ENCODE measurements at regions not wholly inside any gene's neighbourhood (a gene's known extent, or its start where the extent isn't known, plus 50 kb on each side); places are given as distances from the start of the nearest gene placed in this dataset.

DNA sequence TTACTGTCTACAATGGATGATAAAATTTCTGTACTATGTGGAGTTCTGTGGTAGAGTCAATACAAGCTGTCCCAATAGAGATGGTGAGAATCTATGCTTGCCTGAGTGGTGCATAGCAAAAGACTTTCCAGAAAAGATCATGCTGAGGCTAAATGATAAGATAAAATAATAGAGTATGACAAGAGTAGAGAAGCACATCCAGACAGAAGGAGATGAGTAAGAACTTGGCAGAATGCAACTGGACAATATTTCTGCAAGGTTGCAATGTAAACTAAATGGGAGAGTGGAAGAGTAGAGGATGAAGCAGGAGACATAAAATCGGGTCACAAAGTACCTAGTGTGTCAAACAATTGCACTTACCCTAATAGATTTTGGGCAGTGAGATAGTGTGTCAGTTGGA lies 347.6 kb downstream of the MDFIC start:
- no peak for ATAC-seq (ENCODE audit: insufficient number of reproducible peaks, low FRiP score, low read depth)
- H3K4me3 ChIP-seq, result no peak overlapping the region

GRCh38 chr7:115267503-115267902 lies 345.6 kb downstream of the MDFIC start:
- Histone ChIP-seq H3K27me3 (replicated peaks; ENCODE audit: insufficient read depth) (no peaks in the 10 kb centered on the region), H3K4me3 (no peak overlapping the region), H3K4me1 (ENCODE audit: control insufficient read depth in 1 of 2, low read depth in 2 of 2) (no peaks in the 10 kb centered on the region), H3K36me3 (no peaks in the 10 kb centered on the region), H3K27ac (no peak overlapping the region), H3K9me3 (no peaks in the 10 kb centered on the region)
- DNase-seq (ENCODE audit: low spot score), result no peak
- no peak for TF ChIP-seq CTCF (IDR thresholded peaks at IDR 0.05)
- ATAC-seq (ENCODE audit: insufficient number of reproducible peaks, low FRiP score, low read depth), result no peak

More for the DNA sequence above, 347.6 kb downstream of the MDFIC start:
- H3K9me3 ChIP-seq, result no peaks in the 10 kb centered on the region
- no peaks in the 10 kb centered on the region for H3K4me1 ChIP-seq (ENCODE audit: control insufficient read depth in 1 of 2, low read depth in 2 of 2)
- no peak for TF ChIP-seq CTCF (IDR thresholded peaks at IDR 0.05)
- DNase-seq (ENCODE audit: low spot score), result no peak
- H3K36me3 ChIP-seq, result no peaks in the 10 kb centered on the region
- H3K27me3 ChIP-seq (replicated peaks; ENCODE audit: insufficient read depth), result no peaks in the 10 kb centered on the region
- no peak overlapping the region for H3K27ac ChIP-seq

GRCh38 chr7:115260381-115260780 lies 338.5 kb downstream of the MDFIC start:
- DNase-seq (ENCODE audit: low spot score), result no peak
- Histone ChIP-seq H3K4me1 (ENCODE audit: control insufficient read depth in 1 of 2, low read depth in 2 of 2) (no peaks in the 10 kb centered on the region), H3K27ac (no peak overlapping the region), H3K4me3 (no peak overlapping the region), H3K9me3 (no peaks in the 10 kb centered on the region), H3K27me3 (replicated peaks; ENCODE audit: insufficient read depth) (no peaks in the 10 kb centered on the region), H3K36me3 (no peaks in the 10 kb centered on the region)
- TF ChIP-seq CTCF (IDR thresholded peaks at IDR 0.05), result no peak
- ATAC-seq (ENCODE audit: insufficient number of reproducible peaks, low FRiP score, low read depth), result no peak

DNA sequence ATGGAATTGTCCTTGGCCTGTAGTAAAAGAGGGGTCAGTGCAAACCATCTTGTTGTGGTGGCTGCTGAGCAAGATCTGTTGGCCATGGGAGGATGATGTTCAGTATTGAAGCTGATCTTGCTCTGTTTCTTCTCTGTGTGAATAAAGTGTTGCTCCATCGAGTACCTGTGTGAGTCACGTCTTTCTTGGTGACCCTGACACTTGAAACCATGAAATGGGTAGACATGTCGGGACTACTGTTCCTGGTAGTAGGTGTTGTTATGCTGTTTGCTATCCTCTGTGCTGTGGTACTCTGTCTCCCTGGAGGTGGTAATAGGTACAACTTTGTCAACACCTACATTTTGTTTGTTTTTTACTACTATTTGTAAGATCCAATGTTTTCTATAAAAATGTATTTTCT lies 330.6 kb downstream of the MDFIC start:
- H3K27me3 ChIP-seq (replicated peaks; ENCODE audit: insufficient read depth), result no peaks in the 10 kb centered on the region
- H3K27ac ChIP-seq, result no peak overlapping the region
- TF ChIP-seq CTCF (IDR thresholded peaks at IDR 0.05), result no peak
- H3K9me3 ChIP-seq, result peaks cover 2% of the 10 kb centered on the region
- H3K4me1 ChIP-seq (ENCODE audit: control insufficient read depth in 1 of 2, low read depth in 2 of 2), result no peaks in the 10 kb centered on the region
- H3K4me3 ChIP-seq, result no peak overlapping the region
- DNase-seq (ENCODE audit: low spot score) (no peak), ATAC-seq (ENCODE audit: insufficient number of reproducible peaks, low FRiP score, low read depth) (no peak)
- H3K36me3 ChIP-seq, result no peaks in the 10 kb centered on the region

DNA sequence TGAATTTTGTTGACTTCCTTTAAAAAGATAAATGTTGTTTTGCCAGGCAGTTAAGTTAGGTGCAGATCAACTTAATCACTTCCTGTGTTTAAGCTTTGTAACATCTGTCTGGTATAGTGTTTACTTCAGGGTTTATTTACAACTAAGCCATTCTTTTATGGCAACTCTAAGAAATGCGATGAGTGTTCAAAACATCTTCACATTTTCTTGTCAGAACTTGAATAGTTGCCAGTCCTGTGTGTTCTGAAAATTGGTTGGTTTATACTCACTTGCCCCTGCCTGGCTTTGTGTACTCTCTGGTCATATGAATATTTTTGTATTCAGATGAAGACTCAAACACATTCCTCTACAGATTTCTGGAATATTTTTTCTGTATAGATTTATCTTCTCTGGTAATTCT lies 327.2 kb downstream of the MDFIC start:
- ATAC-seq (ENCODE audit: insufficient number of reproducible peaks, low FRiP score, low read depth) (no peak), DNase-seq (ENCODE audit: low spot score) (no peak)

More for the DNA sequence above, 327.2 kb downstream of the MDFIC start:
- Histone ChIP-seq H3K9me3 (peaks cover 2% of the 10 kb centered on the region), H3K36me3 (no peaks in the 10 kb centered on the region), H3K4me3 (no peak overlapping the region), H3K27ac (no peak overlapping the region), H3K27me3 (replicated peaks; ENCODE audit: insufficient read depth) (no peaks in the 10 kb centered on the region), H3K4me1 (ENCODE audit: control insufficient read depth in 1 of 2, low read depth in 2 of 2) (no peaks in the 10 kb centered on the region)
- no peak for TF ChIP-seq CTCF (IDR thresholded peaks at IDR 0.05)

Measured in thoracic aorta (tissue), 2 donors.